HepG2 (cell line): ENCODE measurements at regions not wholly inside any gene's neighbourhood (a gene's known extent, or its start where the extent isn't known, plus 50 kb on each side); places are given as distances from the start of the nearest gene placed in this dataset.

Experiments
- ATAC-seq: fragments of 200-7000 bp; cut with Tn5 transposase; 3 replicates; pipeline ENCODE4 v1.9.1; 2020; ENCODE audit warnings: mild to moderate bottlenecking, moderate library complexity
- BruUV-seq: library from RNA; stranded (reverse); fragments of 400-500 nt; replicated peaks from 2 replicates; lab custom pipeline; 2021; lab: Mats Ljungman, UMichigan
- CTCF ChIA-PET: fragments of 300-600 bp; formaldehyde crosslinking; extraction: SDS; loops from one replicate; lab custom pipeline; 2021; ENCODE audit warnings: low total read pairs, inconsistent platforms, low intra/inter-chr PET ratio; lab: Yijun Ruan, JAX
- POLR2A ChIA-PET: fragments of 350-600 bp; sonication (Branson Sonifier 250); formaldehyde crosslinking; loops from one replicate; lab custom pipeline; 2020; ENCODE audit warnings: antibody characterized with exemption, inconsistent platforms; lab: Yijun Ruan, JAX
- DNase-seq: peaks from one replicate; pipeline ENCODE4 v3.0.0-alpha.2; 2015; ENCODE audit warnings: low spot score
- FAIRE-seq: peaks from 3 replicates; lab custom pipeline; 2011; peaks lifted over from hg19 to GRCh38; lab: Jason Lieb, UNC
- H2AFZ ChIP-seq: one replicate; pipeline ENCODE4 v1.6.1; 2011; ENCODE audit warnings: low read length, inconsistent platforms
- H3K27ac ChIP-seq: fragments of 300-600 bp; 3 replicates; pipeline ENCODE4 v1.8.0; 2011; ENCODE audit warnings: mixed run types, mild to moderate bottlenecking, mixed read lengths, low read length, inconsistent platforms; ENCODE audit not compliant: insufficient read depth; ENCODE audit errors: extremely low read length
- H3K27me3 ChIP-seq, 2 experiments: fragments of 200-600 bp in 1 of 2; 2 replicates in 1 of 2; 3 replicates in 1 of 2; pipeline versions ENCODE4 v1.6.0 to v1.8.0; 2011; ENCODE audit warnings: low read length in 2 of 2, mild to moderate bottlenecking in 2 of 2, moderate library complexity in 2 of 2, inconsistent platforms in 1 of 2; ENCODE audit not compliant: insufficient read depth in 2 of 2, control insufficient read depth in 1 of 2
- H3K36me3 ChIP-seq, 2 experiments: fragments of 200-600 bp in 1 of 2; replicated peaks in 1 of 2; 2 replicates in 1 of 2; 3 replicates in 1 of 2; pipeline versions ENCODE4 v1.5.1 to v1.8.0; 2011; ENCODE audit warnings: low read length in 2 of 2, inconsistent platforms in 1 of 2; ENCODE audit not compliant: insufficient read depth in 2 of 2, control insufficient read depth in 1 of 2
- H3K4me1 ChIP-seq: 2 replicates; pipeline ENCODE4 v1.5.1; 2012; ENCODE audit warnings: low read length, inconsistent platforms; ENCODE audit not compliant: insufficient read depth
- H3K4me2 ChIP-seq: 2 replicates; pipeline ENCODE4 v1.6.0; 2011; ENCODE audit warnings: low read depth, low read length, inconsistent platforms
- H3K4me3 ChIP-seq, 3 experiments: fragments of 200-600 bp in 1 of 3; sonication (generic), shearing (Covaris generic) in 1 of 3; replicated peaks in 1 of 3; 2 replicates each; pipeline ENCODE4 v1.5.1; 2011 to 2016; ENCODE audit warnings: low read length in 3 of 3, inconsistent platforms in 2 of 3, low read depth in 2 of 3, mild to moderate bottlenecking in 2 of 3, control low read depth in 1 of 3, mixed read lengths in 1 of 3; ENCODE audit not compliant: insufficient read depth in 1 of 3
- H3K79me2 ChIP-seq: one replicate; pipeline ENCODE4 v1.6.1; 2011; ENCODE audit warnings: low read length, inconsistent platforms; ENCODE audit not compliant: insufficient read depth
- H3K9ac ChIP-seq: 2 replicates; pipeline ENCODE4 v1.6.0; 2011; ENCODE audit warnings: mild to moderate bottlenecking, low read depth, low read length, inconsistent platforms; ENCODE audit not compliant: insufficient read depth
- H3K9me3 ChIP-seq: 2 replicates; pipeline ENCODE4 v1.5.1; 2012; ENCODE audit warnings: mild to moderate bottlenecking, low read length
- H4K20me1 ChIP-seq: 2 replicates; pipeline ENCODE4 v1.6.0; 2011; ENCODE audit warnings: inconsistent platforms, mild to moderate bottlenecking, low read length, moderate library complexity; ENCODE audit not compliant: insufficient read depth
- CCDC6 ChIP-seq: sonication (generic); formaldehyde crosslinking; IDR thresholded peaks from 2 replicates; pipeline ENCODE4 v1.8.1; 2022; ENCODE audit warnings: mild to moderate bottlenecking, missing genetic modification reagents, moderate library complexity
- CREB1 ChIP-seq, 2 experiments: fragments of 450-650 bp in 1 of 2; IDR thresholded peaks; 2 replicates each; pipeline ENCODE4 v1.6.1; 2016 to 2017; ENCODE audit warnings: control low read depth in 1 of 2, mild to moderate bottlenecking in 1 of 2, missing compliant biosample characterization in 1 of 2, missing genetic modification characterization in 1 of 2
- ELF4 ChIP-seq: sonication (generic); formaldehyde crosslinking; IDR thresholded peaks from 2 replicates; pipeline ENCODE4 v1.5.0; 2020; ENCODE audit warnings: missing genetic modification reagents, mild to moderate bottlenecking, moderate library complexity, borderline replicate concordance
- FOXM1 ChIP-seq: sonication (generic); formaldehyde crosslinking; IDR thresholded peaks from 2 replicates; pipeline ENCODE4 v1.5.0; 2020; ENCODE audit warnings: missing genetic modification reagents
- GATAD2A ChIP-seq: IDR thresholded peaks from 2 replicates; pipeline ENCODE4 v1.6.1; 2016
- IRX3 ChIP-seq: sonication (generic); formaldehyde crosslinking; IDR thresholded peaks from 2 replicates; pipeline ENCODE4 v1.8.1; 2023; ENCODE audit warnings: mild to moderate bottlenecking, low read depth, missing genetic modification reagents, borderline replicate concordance
- NFATC3 ChIP-seq: sonication (generic); formaldehyde crosslinking; IDR thresholded peaks from 2 replicates; pipeline ENCODE4 v1.5.1; 2020; ENCODE audit warnings: mild to moderate bottlenecking, missing genetic modification reagents
- RNF2 ChIP-seq: fragments of 450-650 bp; conservative IDR thresholded peaks from 2 replicates; pipeline ENCODE4 v1.6.1; 2016; ENCODE audit warnings: low read depth
- ZBTB20 ChIP-seq: sonication (generic); formaldehyde crosslinking; IDR thresholded peaks from 2 replicates; pipeline ENCODE4 v1.8.1; 2023; ENCODE audit warnings: missing genetic modification reagents, low read depth, mild to moderate bottlenecking, borderline replicate concordance
- ZNF282 ChIP-seq: fragments of 450-650 bp; IDR thresholded peaks from 2 replicates; pipeline ENCODE4 v1.6.1; 2018; ENCODE audit not compliant: partially characterized antibody
- ZSCAN30 ChIP-seq: sonication (generic); formaldehyde crosslinking; IDR thresholded peaks from 2 replicates; pipeline ENCODE4 v1.5.0; 2020; ENCODE audit warnings: mild to moderate bottlenecking, missing genetic modification reagents
- WGBS: methylation state at CpG from one replicate; pipeline ENCODE4 v1.1.6; 2017; ENCODE audit warnings: low lambda C conversion rate; 5-methylcytosine and 5-hydroxymethylcytosine counted together
- in situ Hi-C: cut with HindIII; loops from 2 replicates; pipeline ENCODE4 v1.10.0; 2017; ENCODE audit warnings: low pct_unique_long_range_greater_than_20kb; ENCODE audit not compliant: extremely low pct_ligation_motif_present
- intact Hi-C: fragments of 100-400 bp; cut with micrococcal nuclease; formaldehyde crosslinking; loops from one replicate; pipeline ENCODE4 v1.10.0; 2022; ENCODE audit not compliant: unreplicated experiment
- TF ChIP-seq, protein P1 (sequence below): IDR thresholded peaks from 2 replicates; pipeline ENCODE4 v1.6.1; 2016; ENCODE audit warnings: missing biosample characterization, missing genetic modification reagents, low read depth
- TF ChIP-seq, protein P2 (sequence below): sonication (generic); formaldehyde crosslinking; IDR thresholded peaks from 2 replicates; pipeline ENCODE4 v1.8.1; 2023; ENCODE audit warnings: mild to moderate bottlenecking, missing genetic modification reagents, borderline replicate concordance
- TF ChIP-seq, protein P3 (sequence below): sonication (generic); formaldehyde crosslinking; IDR thresholded peaks from 2 replicates; pipeline ENCODE4 v1.4.0; 2020; ENCODE audit warnings: mild to moderate bottlenecking, missing genetic modification reagents

DNA sequence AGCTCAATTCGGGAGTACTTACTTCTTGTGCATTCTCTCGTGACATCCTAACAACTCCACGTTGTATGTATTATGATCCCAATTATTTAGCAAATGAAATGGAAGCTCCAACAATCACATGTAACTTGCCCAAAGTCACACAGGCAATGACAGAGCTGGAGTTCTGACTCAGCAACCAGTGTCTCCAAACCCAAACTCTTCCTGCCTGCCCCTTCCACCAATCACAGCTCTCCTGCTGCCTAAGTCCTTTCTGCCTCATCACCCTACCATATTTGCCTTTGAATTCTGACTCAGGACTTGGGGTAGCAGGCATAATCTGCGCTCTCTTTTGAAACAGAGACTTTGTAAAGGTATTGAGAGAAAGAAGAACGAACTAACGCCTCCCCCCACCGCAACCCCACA lies 245.2 kb upstream of the MAF start:
- 60% methylated on average over 7 of the region's 7 CpGs for WGBS
- ATAC-seq, result no peak
- H3K27me3 ChIP-seq, result no peaks in the 10 kb centered on the region

More for the DNA sequence above, 245.2 kb upstream of the MAF start:
- BruUV-seq, result no TSS peak
- no peak for FAIRE-seq
- Histone ChIP-seq H3K9me3 (no peaks in the 10 kb centered on the region), H3K27ac (no peak overlapping the region), H3K4me2 (no peak overlapping the region), H2AFZ (no peak overlapping the region), H3K36me3 (no peaks in the 10 kb centered on the region), H3K79me2 (no peaks in the 10 kb centered on the region), H3K4me3 (no peak overlapping the region), H3K9ac (no peak overlapping the region), H3K4me1 (no peaks in the 10 kb centered on the region), H4K20me1 (no peaks in the 10 kb centered on the region)
- no peak for TF ChIP-seq CCDC6 (CRISPR knock-in tag)
- TF ChIP-seq FOXM1 (CRISPR knock-in tag), result no peak
- TF ChIP-seq GATAD2A (CRISPR knock-in tag), result no peak
- TF ChIP-seq, protein P1, sequence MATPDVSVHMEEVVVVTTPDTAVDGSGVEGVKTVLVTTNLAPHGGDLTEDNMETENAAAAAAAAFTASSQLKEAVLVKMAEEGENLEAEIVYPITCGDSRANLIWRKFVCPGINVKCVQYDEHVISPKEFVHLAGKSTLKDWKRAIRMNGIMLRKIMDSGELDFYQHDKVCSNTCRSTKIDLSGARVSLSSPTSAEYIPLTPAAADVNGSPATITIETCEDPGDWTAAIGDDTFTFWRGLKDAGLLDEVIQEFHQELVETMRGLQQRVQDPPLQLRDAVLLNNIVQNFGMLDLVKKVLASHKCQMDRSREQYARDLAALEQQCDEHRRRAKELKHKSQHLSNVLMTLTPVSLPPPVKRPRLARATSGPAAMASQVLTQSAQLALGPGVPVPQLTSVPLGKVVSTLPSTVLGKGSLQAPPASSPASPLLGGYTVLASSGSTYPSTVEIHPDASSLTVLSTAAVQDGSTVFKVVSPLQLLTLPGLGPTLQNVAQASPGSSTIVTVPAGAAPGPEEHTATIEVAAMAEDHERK (CRISPR knock-in tag), result no peak
- TF ChIP-seq NFATC3 (CRISPR knock-in tag), result no peak
- TF ChIP-seq, protein P2, sequence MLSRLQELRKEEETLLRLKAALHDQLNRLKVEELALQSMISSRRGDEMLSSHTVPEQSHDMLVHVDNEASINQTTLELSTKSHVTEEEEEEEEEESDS (CRISPR knock-in tag), result no peak
- no peak for TF ChIP-seq CREB1 (IDR thresholded peaks at IDR 0.05)
- TF ChIP-seq CREB1 (CRISPR knock-in tag; IDR thresholded peaks at IDR 0.05), result no peak
- TF ChIP-seq ZSCAN30 (CRISPR knock-in tag), result no peak
- TF ChIP-seq ZBTB20 (CRISPR knock-in tag), result no peak
- no peak for TF ChIP-seq ELF4 (CRISPR knock-in tag)
- no peak for TF ChIP-seq ZNF282
- TF ChIP-seq IRX3 (CRISPR knock-in tag), result no peak
- TF ChIP-seq, protein P3, sequence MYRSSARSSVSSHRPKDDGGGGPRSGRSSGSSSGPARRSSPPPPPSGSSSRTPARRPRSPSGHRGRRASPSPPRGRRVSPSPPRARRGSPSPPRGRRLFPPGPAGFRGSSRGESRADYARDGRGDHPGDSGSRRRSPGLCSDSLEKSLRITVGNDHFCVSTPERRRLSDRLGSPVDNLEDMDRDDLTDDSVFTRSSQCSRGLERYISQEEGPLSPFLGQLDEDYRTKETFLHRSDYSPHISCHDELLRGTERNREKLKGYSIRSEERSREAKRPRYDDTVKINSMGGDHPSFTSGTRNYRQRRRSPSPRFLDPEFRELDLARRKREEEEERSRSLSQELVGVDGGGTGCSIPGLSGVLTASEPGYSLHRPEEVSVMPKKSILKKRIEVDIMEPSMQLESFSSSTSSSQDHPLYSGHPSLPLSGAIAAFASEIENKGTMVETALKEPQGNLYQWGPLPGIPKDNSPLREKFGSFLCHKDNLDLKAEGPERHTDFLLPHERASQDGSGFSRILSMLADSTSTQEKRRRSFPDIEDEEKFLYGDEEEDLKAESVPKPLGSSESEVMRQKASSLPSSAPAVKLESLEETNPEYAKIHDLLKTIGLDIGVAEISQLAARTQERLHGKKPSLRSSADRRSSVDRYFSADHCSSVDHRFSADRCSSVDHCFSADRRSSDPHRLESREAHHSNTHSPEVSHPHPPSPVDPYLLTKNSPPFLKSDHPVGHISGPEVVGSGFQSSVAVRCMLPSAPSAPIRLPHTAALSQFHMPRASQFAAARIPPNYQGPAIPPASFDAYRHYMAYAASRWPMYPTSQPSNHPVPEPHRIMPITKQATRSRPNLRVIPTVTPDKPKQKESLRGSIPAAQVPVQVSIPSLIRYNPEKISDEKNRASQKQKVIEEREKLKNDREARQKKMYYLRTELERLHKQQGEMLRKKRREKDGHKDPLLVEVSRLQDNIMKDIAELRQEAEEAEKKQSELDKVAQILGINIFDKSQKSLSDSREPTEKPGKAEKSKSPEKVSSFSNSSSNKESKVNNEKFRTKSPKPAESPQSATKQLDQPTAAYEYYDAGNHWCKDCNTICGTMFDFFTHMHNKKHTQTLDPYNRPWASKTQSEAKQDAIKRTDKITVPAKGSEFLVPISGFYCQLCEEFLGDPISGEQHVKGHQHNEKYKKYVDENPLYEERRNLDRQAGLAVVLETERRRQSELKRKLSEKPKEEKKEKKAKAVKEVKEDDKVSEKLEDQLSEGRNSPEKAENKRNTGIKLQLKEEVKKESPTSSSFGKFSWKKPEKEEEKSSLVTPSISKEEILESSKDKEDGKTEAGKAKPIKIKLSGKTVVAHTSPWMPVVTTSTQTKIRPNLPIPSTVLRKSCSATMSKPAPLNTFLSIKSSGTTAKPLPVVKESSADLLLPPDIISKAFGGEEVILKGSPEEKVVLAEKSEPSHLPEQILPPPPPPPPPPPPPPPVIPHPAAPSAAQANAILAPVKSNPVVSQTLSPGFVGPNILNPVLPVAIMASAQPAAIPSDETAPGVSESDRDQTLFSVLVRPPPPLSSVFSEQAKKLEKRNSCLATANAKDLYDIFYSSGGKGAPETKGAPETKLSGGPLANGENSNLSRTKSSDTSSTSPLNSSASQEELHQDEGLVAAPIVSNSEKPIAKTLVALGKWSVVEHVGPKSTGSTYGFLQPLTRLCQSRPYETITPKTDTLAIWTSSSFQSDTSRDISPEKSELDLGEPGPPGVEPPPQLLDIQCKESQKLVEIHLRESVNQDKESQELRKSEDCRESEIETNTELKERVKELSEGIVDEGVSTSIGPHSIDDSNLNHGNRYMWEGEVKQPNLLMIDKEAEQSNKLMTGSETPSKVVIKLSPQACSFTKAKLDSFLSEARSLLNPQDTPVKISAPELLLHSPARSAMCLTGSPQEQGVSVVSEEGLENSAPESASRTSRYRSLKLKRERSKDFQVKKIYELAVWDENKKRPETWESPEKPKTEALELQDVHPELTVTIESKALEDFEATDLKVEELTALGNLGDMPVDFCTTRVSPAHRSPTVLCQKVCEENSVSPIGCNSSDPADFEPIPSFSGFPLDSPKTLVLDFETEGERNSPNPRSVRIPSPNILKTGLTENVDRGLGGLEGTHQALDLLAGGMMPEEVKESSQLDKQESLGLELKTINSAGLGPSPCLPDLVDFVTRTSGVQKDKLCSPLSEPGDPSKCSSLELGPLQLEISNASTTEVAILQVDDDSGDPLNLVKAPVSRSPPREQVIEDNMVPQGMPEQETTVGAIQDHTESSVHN, result no peak
- TF ChIP-seq RNF2, result no peak
- POLR2A ChIA-PET, result no interaction called here
- CTCF ChIA-PET, result no interaction called here
- intact Hi-C loops (no loop called here), in situ Hi-C loops (no loop called here)
- no peak for DNase-seq
